ENCODE measurements at regions not wholly inside any gene's neighbourhood (a gene's known extent, or its start where the extent isn't known, plus 50 kb on each side); places are given as distances from the start of the nearest gene placed in this dataset.
"Not testable (repeated sequence)": the region's sequence is repeated elsewhere in the genome, so short reads cannot be mapped to it uniquely, and the experiment has no call there.

DNA sequence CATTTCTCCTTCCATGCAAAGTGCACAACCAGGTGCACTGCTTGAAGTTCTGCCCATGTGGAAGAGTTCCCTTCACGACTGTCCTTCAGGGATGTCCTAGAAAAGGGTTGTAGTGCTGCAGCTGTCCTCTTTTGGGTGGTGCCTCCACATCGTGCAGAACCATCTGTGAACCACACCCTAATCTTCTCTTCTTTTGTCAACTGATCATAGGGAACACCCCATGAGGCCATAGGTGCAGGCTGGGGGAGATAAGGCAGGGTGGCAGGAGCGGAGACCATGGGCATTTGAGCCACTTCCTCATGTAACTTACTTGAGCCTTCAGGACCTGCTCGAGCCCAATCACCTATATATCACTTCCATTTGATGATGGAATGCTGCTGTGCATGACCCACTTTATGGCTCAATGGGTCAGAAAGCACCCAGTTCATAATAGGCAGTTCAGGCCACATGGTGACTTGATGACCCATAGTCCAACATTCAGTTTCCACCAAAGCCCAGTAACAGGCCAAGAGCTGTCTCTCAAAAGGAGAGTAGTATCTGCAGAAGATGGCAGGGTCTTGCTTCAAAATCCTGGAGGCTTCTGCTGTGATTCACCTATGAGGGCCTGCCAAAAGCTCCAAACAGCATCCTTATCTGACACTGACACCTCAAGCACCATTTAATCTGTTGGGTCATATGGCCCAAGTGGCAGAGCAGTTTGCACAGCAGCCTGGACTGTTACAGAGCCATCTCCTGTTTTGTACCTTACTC is 84.7 kb upstream of the CYRIA start:
- DNase-seq (ENCODE audit: low spot score), result no peak

DNA sequence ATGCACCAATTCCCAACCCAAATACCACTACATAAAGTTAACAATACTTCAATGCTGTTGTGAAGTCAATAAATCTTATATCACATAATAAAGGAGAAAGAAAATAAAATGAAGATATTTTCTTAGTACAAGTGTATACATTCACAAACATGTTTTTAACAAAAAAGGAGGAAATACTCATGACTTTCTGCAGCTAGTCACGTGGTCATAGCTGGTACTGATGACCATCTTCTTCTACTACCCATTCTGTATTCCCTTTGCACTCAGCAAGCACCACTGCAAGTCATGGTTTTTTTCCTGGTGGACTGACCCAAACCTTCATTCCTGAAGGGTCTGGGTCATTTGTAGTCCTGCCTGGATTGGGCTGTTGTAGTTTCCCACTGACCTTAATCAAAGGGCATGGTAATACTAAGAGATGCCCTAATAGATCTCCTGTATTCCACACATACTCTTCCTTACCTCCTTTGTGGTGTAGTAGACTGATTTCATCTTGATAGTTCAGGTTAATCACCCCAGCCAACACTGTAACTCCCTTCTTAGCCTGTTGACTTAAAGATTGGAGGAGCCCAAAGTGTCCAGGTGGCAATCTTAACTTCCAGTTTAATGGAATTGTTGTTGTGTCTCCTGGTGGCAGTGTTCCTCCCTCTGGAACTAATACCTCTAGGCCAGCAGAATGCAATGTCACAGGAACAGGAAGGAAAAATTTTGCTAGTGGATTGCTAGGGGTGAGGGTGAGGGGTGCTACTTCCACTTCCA is 83.1 kb upstream of the CYRIA start:
- not testable (repeated sequence) for DNase-seq (ENCODE audit: low spot score)

DNA sequence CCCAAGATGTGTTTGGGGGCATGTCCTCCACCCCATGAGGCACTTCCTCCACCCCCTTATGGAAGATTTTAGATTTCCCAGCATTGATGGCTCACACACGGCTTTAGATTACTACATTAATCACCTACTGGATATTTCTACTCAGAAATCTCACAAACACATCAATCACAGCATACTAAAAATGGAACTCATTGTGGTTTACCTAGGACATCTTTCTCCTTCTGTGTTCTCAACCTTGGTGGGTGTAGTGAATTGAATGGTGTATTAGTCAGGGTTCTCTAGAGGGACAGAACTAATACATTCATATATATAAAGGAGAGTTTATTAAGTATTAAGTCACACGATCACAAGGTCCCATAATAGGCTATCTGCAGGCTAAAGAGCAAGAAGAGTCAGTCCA is 82.1 kb upstream of the CYRIA start:
- DNase-seq (ENCODE audit: low spot score), result no peak

DNA sequence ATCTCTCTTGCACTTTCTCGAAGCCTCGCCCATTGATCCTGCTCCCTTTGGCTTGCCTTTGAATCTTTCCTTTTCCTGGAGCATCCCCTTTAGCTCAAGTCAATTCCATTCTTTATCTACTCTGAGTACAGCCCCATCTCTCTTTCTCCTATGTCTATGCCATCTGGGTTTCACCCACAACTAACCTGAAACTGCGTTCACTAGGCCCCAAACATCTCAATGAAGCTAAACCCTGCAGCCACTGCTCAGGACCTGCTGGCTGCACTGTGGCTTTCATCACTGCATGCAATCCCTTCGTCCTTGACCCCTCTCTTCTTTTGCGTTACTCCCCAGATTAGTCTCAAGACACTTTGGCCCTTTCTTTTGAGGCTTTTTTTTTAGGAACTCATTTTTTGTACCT is 81.6 kb upstream of the CYRIA start:
- no peak for DNase-seq (ENCODE audit: low spot score)

DNA sequence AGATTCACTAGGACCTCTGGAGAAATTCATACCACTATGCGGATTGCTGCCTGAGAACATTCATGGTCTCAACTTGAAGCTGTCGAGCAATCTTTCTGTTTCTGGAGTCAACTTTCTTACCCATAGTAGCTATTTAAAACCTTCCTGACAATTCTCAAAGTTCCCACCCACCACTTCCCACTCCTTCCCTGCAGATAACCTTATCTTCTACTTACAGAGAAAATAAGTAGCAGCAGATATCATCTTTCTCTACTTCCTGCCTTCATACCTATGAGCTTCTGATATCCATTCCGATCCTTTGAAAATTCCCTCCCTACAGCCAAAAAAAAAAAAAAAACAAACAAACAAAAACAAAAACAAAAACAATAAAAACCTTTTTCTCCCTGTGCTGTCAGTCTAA is 81.2 kb upstream of the CYRIA start:
- DNase-seq (ENCODE audit: low spot score), result no peak

DNA sequence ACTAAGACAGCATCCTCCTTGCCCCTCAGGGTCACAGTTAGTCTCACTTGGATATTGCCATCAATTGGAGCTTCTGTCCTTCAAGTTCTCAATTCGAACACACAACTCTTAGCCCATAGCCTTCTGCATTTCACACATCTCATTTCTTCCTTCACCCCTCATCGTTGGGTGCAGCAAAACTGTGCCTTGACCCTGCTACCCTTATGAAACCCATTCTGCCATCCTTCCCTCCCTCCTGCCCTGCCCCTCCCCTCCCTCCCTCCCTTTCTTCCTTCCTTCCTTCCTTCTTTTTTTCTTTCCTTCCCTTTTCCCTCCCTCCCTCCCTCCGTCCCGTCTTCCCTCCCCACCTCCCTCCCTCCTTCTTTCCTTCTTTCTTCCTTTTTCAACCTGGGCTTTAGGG is 80.7 kb upstream of the CYRIA start:
- no peak for DNase-seq (ENCODE audit: low spot score)

DNA sequence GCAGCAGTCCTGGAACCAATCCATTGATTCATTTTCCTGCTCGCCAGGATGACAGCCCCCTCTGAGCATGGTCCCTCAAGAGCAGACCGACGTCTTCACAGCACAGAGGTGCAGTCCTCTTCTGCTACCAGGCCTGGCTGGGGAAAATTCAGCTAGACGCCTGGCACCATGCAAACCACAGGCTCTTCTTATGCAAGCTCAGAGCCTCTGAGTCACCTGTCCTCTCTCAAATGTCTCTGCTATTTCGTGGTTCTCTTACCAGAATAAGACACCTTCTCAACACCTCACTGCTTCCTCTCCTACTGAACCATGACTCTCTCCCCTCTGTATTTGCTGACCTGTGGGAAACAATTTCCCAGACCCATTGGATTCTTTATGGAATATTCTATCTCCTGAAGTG is 79.8 kb upstream of the CYRIA start:
- DNase-seq (ENCODE audit: low spot score), result no peak

DNA sequence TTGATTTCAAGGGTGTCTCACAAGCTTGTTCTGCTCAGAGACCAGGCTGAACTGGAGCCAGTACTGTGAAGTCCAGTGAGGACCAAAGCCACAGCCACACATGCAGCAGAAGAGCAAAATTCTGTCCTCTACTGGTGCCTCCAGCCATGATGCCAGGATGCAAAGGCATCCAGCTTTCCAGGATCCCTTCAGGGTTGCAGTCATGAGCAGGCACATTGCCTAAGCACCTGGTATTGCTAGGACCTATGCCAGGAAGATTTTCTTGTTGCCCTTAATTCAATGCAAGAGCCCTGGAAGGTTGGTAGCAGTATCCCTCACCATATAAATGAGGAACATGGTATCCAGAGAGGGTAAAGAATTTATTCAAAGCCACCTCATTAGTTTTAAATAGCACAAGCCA is 78.9 kb upstream of the CYRIA start:
- no peak for DNase-seq (ENCODE audit: low spot score)

DNA sequence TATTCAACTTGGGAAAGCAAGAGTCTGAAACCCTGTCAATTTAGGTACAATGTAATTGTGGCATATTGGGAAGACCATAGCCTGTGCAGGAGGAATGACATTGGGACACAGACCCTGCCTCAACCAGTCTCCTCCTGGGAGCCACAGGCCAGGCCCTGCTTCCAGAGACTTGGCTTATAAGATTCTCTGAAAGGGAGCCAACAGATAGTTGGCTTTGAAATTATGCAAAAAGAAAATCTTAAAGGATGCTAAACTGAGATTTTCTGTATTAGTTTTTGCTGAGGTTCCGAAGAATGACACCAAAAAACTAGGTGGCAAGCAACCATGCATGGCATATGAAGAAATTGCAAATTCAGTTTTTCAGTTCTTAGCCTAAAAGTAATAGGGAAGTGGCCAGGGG is 76.4 kb upstream of the CYRIA start:
- DNase-seq (ENCODE audit: low spot score), result no peak

DNA sequence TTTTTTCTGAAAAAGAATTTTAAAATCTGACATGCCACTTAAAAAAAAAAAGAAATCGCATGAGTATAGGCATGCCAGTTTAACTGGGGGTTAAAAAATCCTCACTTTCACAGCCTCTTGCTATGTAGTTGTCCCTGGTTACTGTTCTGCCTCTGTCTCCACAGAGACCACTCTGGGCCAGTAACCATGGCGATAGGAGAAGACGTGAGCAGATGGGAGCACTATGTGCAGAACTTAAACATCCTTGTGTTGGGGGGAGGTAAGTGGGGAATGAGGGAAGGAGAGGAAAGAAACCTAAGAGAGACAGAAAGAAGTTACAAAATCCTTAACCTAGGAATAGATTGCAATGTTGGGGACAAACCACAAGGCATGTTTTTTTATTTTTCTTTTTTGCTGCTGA is 75.9 kb upstream of the CYRIA start:
- no peak for DNase-seq (ENCODE audit: low spot score)

DNA sequence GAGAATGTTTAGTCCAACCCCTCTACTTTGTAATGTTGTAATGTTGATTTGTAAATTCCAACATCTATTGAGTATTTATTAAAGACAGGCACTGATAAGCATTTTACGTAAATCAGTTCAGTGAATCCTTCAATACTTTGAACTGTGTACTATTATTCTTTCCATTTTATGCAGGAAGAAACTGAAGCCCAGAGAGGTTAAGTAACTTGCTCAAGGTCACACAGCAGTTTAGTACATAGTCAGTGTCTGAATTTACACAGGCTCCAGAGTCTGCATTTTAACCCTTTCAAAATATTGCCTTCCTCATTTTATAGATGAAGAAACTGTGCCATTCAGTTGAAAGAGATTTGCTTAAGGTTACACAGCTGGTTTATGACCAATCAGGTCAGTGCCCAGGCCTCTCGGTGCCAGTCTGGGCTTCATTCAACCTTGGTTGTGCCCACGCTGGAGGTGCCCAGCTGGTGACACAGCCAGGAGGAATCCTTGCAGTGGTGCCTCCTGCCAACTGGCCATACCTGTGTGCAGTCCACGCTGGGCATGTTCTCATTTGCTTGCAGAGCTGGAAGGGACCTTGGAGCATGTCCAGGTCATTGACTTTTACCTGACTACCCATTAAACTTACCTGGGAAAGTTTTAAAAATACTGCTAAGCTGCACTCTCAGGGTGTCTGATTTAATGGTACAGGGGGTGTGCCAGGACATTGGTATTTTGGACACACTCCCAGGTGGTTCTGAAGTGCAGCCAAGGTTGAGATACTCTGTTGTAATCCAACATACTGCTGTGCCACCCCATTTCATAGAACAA is 74.3 kb upstream of the CYRIA start:
- DNase-seq (ENCODE audit: low spot score), result no peak

DNA sequence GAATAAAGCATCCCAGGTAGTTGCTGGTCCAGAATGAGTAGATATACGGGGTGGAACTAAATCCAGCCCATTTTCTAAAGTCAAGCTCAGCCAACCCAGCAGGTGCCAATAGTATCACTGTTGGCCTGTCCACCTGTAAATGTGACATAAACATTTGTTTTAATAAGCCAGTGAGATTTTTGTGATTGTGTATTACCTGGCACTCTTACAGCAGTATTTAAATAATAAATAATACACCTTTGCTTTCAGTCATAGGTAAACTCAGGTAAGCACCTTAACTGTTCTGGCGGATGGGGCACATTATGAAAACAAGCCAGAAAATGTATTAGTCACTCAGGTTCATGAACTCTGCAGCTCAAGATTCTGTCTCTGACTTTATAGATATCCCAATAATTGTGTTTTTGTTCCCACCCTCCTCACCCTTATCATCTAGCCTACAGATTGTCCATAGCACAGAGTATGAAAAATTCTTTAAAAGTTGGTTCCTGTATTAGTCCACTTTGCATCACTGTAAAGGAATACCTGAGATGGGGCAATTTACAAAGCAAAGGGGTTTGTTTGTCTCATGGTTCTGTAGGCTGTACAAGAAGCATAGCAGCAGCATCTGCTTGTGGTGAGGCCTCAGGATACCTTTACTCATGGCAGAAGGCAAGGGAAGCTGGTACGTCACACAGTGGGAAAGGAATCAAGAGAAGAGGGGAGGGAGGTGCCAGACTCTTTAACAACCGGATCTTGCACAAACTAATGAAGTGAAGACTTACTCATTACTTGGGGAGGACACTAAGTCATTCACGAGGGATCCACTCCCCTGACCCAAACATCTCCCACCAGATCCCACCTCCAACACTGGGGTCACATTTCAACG is 73.0 kb upstream of the CYRIA start:
- no peak for DNase-seq (ENCODE audit: low spot score)

DNA sequence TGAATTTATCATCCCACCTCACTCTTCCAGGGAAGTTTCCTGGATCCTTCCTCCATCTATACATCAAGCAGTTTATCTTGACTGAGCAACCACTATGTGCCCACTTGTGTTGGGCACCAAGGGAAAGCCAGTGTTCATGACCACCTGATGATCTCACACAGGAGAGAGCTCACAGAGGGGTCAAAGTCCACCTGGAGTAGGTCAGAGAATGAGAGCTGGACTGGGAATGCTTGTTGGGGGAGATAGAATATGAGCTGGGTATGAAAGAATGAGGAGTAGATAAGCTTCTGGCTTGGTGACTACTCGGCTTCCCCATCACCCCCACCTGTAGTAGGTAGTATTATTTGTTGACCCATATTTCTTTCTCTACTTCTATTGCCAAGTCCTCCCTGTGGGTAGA is 72.2 kb upstream of the CYRIA start:
- DNase-seq (ENCODE audit: low spot score), result no peak

DNA sequence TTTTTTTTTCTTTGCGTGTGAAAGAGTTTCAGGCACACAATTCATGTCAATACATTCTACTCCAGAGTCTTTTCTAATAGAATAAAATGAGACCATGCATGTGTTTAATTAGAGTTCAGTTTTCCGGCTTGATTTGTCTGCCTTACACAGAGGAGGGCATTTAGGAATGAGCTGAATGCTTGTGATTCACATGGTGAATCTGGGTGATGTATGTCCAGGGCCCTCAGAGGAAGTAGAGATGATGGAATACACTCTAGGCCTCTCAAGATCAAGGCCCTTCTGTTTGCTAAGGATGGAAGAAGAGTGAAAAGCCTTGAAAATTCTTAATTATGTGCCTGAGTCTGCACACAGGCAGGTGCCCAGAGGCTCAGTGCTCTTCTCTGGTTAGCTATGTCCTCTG is 71.0 kb upstream of the CYRIA start:
- no peak for DNase-seq (ENCODE audit: low spot score)

DNA sequence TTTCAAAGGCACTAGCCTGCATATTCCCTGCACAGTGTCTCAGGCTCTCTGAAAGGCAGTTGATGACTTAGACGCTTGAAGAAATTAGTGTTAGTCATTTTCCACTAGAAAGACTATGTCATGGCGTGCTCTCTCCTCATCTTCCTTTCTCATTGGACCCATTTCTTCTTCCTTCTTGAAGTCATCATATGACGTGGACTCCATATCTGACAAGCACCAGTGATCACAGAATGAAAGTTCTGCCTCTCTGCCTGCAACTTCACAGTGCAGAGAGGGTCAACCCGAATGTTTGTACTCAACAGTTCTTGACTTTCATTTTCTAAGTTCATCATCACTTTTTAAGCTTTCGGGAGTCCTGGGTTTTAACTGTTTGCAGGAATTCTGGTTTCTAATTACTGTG is 63.7 kb upstream of the CYRIA start:
- DNase-seq (ENCODE audit: low spot score), result no peak

DNA sequence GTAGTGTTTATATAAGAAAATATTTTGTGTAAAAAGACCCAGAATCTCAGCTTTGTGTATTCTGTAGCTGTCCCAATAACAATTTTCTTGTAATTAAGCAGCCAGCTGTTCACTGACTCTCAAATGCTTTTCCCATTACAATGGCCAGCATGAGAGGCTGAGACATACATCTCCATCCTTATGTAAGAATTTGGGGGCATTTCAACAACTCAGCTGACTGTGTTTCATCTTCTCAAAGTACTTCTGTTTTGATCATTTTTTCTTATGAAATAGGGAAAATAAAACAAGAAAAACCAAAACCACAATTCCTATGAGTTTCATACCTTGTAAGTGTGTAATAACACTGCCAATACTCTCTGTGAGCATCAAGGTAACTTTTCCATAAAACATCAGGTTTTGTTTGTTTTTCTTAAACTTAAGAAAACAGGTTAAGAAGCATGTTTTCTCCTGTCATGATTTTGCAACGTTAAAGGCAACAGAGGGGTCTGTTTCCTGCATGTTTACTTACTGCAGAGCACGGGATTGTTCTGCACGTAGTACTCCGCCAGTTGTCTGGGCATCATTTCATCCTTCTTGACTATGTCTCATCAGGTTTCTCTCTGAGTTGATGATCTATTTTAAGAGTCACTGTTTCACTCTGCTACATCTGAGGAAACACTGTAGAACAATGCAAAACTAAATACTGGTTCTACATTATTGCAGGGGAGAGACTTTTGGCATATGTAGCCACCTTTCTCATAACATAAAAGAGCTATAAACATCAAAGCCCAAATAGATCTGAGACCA is 62.9 kb upstream of the CYRIA start:
- no peak for DNase-seq (ENCODE audit: low spot score)

DNA sequence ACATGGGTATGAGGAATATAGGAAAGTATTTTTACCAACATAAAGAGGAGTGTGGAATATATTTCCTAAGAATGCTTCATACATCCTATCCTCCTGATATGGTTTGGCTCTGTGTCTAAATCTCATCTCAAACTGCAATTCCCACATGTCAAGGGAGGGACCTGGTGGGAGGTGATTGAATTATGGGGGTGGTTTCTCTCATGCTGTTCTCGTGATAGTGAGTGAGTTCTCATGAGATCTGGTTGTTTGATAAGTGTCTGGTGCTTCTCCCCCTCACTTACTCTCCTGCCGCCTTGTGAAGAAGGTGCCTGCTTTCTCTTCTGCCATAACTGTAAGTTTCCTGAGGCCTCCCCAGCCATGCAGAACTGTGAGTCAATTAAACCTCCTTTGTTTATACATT is 62.2 kb upstream of the CYRIA start:
- DNase-seq (ENCODE audit: low spot score), result not testable (repeated sequence)

DNA sequence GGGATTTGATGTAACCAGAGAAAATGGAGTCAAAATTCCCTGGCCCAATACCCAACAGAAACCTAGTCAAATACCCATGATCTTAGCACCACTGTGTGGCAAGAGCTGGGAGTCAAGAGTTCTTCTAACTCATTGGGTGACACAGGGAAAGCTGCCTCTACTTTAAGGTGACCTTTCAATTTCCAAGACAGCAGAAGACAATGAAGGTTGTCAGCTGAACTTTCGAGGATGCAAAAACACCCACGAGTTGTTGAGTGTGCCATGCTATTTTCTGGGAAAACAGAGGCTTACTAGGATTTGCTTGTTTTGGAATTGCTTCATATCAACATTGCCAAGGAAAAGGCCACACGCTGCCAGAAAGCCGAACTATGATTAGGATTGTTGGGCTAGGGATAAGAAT is 61.6 kb upstream of the CYRIA start:
- DNase-seq (ENCODE audit: low spot score), result peak; percentile 51

DNA sequence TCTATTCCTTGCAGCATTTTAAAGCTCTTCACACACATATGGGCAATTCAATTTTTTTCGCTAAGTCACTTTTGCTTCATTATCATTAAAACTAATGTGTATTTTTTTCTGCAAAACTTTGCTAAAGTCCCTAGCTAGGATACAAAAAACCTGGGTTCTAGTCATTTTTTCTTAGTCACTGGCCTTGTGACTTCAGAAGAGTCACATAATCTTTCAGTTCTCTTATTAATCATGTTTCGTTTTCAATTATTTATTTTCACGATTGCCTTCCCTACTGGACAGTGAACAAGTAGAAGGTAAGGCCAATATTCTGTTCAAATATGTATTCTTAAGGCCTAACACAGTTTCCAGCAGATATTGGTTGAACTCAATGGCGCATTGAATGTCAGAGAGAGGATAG is 60.9 kb upstream of the CYRIA start:
- DNase-seq (ENCODE audit: low spot score), result no peak

DNA sequence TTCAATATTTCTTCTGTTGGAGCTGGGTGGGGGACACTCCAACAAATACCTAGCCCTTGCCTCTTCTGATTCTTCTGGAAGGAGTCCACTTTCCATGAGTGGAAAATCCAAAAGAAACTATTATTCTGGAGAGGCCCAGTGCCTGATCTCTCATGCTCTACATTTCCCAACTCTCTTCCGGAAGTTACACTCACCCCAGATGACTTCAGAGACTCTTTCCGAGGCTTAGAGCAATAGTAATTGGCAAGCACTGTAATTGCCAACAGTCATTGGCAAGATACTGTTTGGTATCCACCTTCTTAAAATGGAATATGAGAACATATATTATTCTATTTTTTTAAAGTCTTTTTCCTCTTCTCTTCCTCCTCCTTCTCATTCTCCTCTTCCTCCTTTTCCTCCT is 60.5 kb upstream of the CYRIA start:
- DNase-seq (ENCODE audit: low spot score), result no peak

DNA sequence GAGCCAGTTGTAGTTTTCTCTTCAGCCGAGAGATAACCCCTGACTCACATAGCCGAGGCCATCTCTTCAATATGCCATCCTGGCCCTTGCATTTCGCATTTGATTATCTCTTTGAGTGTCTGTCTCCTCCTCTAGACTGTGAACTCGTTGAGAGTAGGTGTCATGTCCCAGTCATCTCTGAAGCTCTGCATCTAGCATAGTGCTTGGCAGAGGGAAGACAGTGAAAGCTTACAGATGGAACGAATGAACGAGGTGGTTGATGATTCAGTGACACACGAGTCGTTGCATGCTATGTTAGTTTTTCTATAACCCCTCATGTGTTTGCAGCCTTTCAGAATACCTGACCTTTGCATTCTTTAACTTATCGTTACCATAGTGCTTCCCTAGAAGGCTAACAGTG is 59.9 kb upstream of the CYRIA start:
- DNase-seq (ENCODE audit: low spot score), result no peak
